ENCODE measurements at regions not wholly inside any gene's neighbourhood (a gene's known extent, or its start where the extent isn't known, plus 50 kb on each side); places are given as distances from the start of the nearest gene placed in this dataset.
"Not testable (repeated sequence)": the region's sequence is repeated elsewhere in the genome, so short reads cannot be mapped to it uniquely, and the experiment has no call there.

GRCh38 chr1:761791-762190 is 75.3 kb upstream of the OR4F16 start:
- not testable (repeated sequence) for DNase-seq (ENCODE audit: low read depth in 2 of 2)

- DNase-seq (ENCODE audit: low read depth in 2 of 2), result not testable (repeated sequence)
These were observed 85.0 kb upstream of the OR4F16 start for GRCh38 chr1:771449-771848.

GRCh38 chr1:777480-778180 is 91.2 kb upstream of the OR4F16 start:
- not testable (repeated sequence) for DNase-seq (ENCODE audit: low read depth in 2 of 2)

GRCh38 chr1:778451-779278 is 92.2 kb upstream of the OR4F16 start:
- peak; percentile 97 for DNase-seq (ENCODE audit: low read depth in 2 of 2)

- not testable (repeated sequence) for DNase-seq (ENCODE audit: low read depth in 2 of 2)
These were observed 93.2 kb upstream of the OR4F16 start for GRCh38 chr1:779621-780020.

GRCh38 chr1:788835-789234 is 102.4 kb upstream of the OR4F16 start:
- DNase-seq (ENCODE audit: low read depth in 2 of 2), result no peak

- not testable (repeated sequence) for DNase-seq (ENCODE audit: low read depth in 2 of 2)
These were observed 103.2 kb upstream of the OR4F16 start for GRCh38 chr1:789606-790005.

- not testable (repeated sequence) for DNase-seq (ENCODE audit: low read depth in 2 of 2)
These were observed 104.0 kb upstream of the OR4F16 start for GRCh38 chr1:790388-790930.

GRCh38 chr1:794310-794709 is 107.9 kb upstream of the OR4F16 start:
- not testable (repeated sequence) for DNase-seq (ENCODE audit: low read depth in 2 of 2)

- not testable (repeated sequence) for DNase-seq (ENCODE audit: low read depth in 2 of 2)
These were observed 108.6 kb upstream of the OR4F16 start for GRCh38 chr1:794918-795584.

GRCh38 chr1:797649-798048 is 111.2 kb upstream of the OR4F16 start:
- not testable (repeated sequence) for DNase-seq (ENCODE audit: low read depth in 2 of 2)

- not testable (repeated sequence) for DNase-seq (ENCODE audit: low read depth in 2 of 2)
These were observed 113.9 kb upstream of the OR4F16 start for GRCh38 chr1:800397-800796.

GRCh38 chr1:804378-805115 is 118.1 kb upstream of the OR4F16 start:
- not testable (repeated sequence) for DNase-seq (ENCODE audit: low read depth in 2 of 2)

- not testable (repeated sequence) for DNase-seq (ENCODE audit: low read depth in 2 of 2)
These were observed 118.4 kb upstream of the SAMD11 start for GRCh38 chr1:805310-805709.

- not testable (repeated sequence) for DNase-seq (ENCODE audit: low read depth in 2 of 2)
These were observed 116.7 kb upstream of the SAMD11 start for GRCh38 chr1:807066-807465.

- not testable (repeated sequence) for DNase-seq (ENCODE audit: low read depth in 2 of 2)
These were observed 115.9 kb upstream of the SAMD11 start for GRCh38 chr1:807699-808390.

- not testable (repeated sequence) for DNase-seq (ENCODE audit: low read depth in 2 of 2)
These were observed 112.8 kb upstream of the SAMD11 start for GRCh38 chr1:810949-811348.

GRCh38 chr1:812535-813127 is 111.1 kb upstream of the SAMD11 start:
- not testable (repeated sequence) for DNase-seq (ENCODE audit: low read depth in 2 of 2)

GRCh38 chr1:814543-814942 is 109.2 kb upstream of the SAMD11 start:
- not testable (repeated sequence) for DNase-seq (ENCODE audit: low read depth in 2 of 2)
